DOHH2 (cell line): ENCODE measurements at regions not wholly inside any gene's neighbourhood (a gene's known extent, or its start where the extent isn't known, plus 50 kb on each side); places are given as distances from the start of the nearest gene placed in this dataset.
"Not testable (repeated sequence)": the region's sequence is repeated elsewhere in the genome, so short reads cannot be mapped to it uniquely, and the experiment has no call there.

ENCODE experiments used
- H3F3A ChIP-seq: fragments of 200-600 bp; sonication (generic), shearing (Covaris generic); 2 replicates; pipeline ENCODE4 v1.6.0; 2016; ENCODE audit warnings: antibody characterized with exemption, mild to moderate bottlenecking; ENCODE audit not compliant: control insufficient read depth, insufficient read depth
- H3K27ac ChIP-seq: fragments of 200-600 bp; sonication (generic); 2 replicates; pipeline ENCODE4 v1.5.1; 2014; ENCODE audit warnings: low read depth, mild to moderate bottlenecking, low read length, moderate library complexity
- H3K27me3 ChIP-seq: fragments of 200-600 bp; sonication (generic); 2 replicates; pipeline ENCODE4 v1.6.1; 2014; ENCODE audit warnings: mild to moderate bottlenecking, low read length, mixed read lengths; ENCODE audit not compliant: control insufficient read depth
- H3K36me3 ChIP-seq: fragments of 200-600 bp; sonication (generic); 2 replicates; pipeline ENCODE4 v1.6.1; 2014; ENCODE audit warnings: mild to moderate bottlenecking, low read length, moderate library complexity, mixed read lengths; ENCODE audit not compliant: control insufficient read depth
- H3K4me1 ChIP-seq: fragments of 200-600 bp; sonication (generic); 2 replicates; pipeline ENCODE4 v1.6.1; 2014; ENCODE audit warnings: mild to moderate bottlenecking, low read length, mixed read lengths; ENCODE audit not compliant: control insufficient read depth
- H3K4me2 ChIP-seq: fragments of 200-600 bp; sonication (generic); 2 replicates; pipeline ENCODE4 v1.6.0; 2014; ENCODE audit warnings: mild to moderate bottlenecking, low read length, moderate library complexity
- H3K4me3 ChIP-seq: fragments of 200-600 bp; sonication (generic); 2 replicates; pipeline ENCODE4 v1.5.1; 2014; ENCODE audit warnings: mild to moderate bottlenecking, low read length, mixed read lengths
- H3K79me2 ChIP-seq: fragments of 200-600 bp; sonication (generic); 2 replicates; pipeline ENCODE4 v1.6.1; 2014; ENCODE audit warnings: mild to moderate bottlenecking, low read length, mixed read lengths; ENCODE audit not compliant: control insufficient read depth
- H3K9me2 ChIP-seq: fragments of 200-600 bp; sonication (generic); replicated peaks from 2 replicates; pipeline ENCODE4 v1.6.1; 2014; ENCODE audit warnings: mild to moderate bottlenecking, low read length, mixed read lengths; ENCODE audit not compliant: control insufficient read depth
- H3K9me3 ChIP-seq: fragments of 200-600 bp; sonication (generic); 2 replicates; pipeline ENCODE4 v1.6.1; 2014; ENCODE audit warnings: antibody characterized with exemption, low read length, mixed read lengths; ENCODE audit not compliant: control insufficient read depth, insufficient read depth
- H4K20me1 ChIP-seq: fragments of 200-600 bp; sonication (generic); 2 replicates; pipeline ENCODE4 v1.6.0; 2014; ENCODE audit warnings: low read depth, mild to moderate bottlenecking, antibody characterized with exemption, low read length, moderate library complexity; ENCODE audit not compliant: control insufficient read depth, insufficient read depth

- H3K9me2 ChIP-seq, H3F3A ChIP-seq, H3K36me3 ChIP-seq, H3K79me2 ChIP-seq, H4K20me1 ChIP-seq, H3K9me3 ChIP-seq, H3K27ac ChIP-seq, H3K4me2 ChIP-seq, H3K27me3 ChIP-seq, H3K4me3 ChIP-seq, H3K4me1 ChIP-seq: not testable (repeated sequence)
Measured at GRCh38 chr1:120973836-120974235, 84.3 kb downstream of the PPIAL4A start.

GRCh38 chr1:120977279-120977678 lies 87.7 kb downstream of the PPIAL4A start:
- not testable (repeated sequence) for H3K4me1 ChIP-seq, H3K27me3 ChIP-seq, H3K4me3 ChIP-seq, H3K9me2 ChIP-seq, H3K36me3 ChIP-seq, H3K79me2 ChIP-seq, H3K27ac ChIP-seq, H3F3A ChIP-seq, H3K4me2 ChIP-seq, H3K9me3 ChIP-seq, H4K20me1 ChIP-seq

GRCh38 chr1:120981489-120982094 lies 92.0 kb downstream of the PPIAL4A start:
- H3K4me1 ChIP-seq, H3K4me3 ChIP-seq, H3K9me2 ChIP-seq, H3K4me2 ChIP-seq, H3K27me3 ChIP-seq, H3K27ac ChIP-seq, H4K20me1 ChIP-seq, H3K9me3 ChIP-seq, H3K36me3 ChIP-seq, H3K79me2 ChIP-seq, H3F3A ChIP-seq: not testable (repeated sequence)

GRCh38 chr1:120994614-120995013 lies 105.0 kb downstream of the PPIAL4A start:
- H3K9me3 ChIP-seq, H3K27me3 ChIP-seq, H3K4me1 ChIP-seq, H4K20me1 ChIP-seq, H3K4me2 ChIP-seq, H3K79me2 ChIP-seq, H3K27ac ChIP-seq, H3F3A ChIP-seq, H3K9me2 ChIP-seq, H3K36me3 ChIP-seq, H3K4me3 ChIP-seq: not testable (repeated sequence)

- not testable (repeated sequence) for H3K4me1 ChIP-seq, H3K27ac ChIP-seq, H4K20me1 ChIP-seq, H3K79me2 ChIP-seq, H3K9me2 ChIP-seq, H3F3A ChIP-seq, H3K4me3 ChIP-seq, H3K27me3 ChIP-seq, H3K9me3 ChIP-seq, H3K36me3 ChIP-seq, H3K4me2 ChIP-seq
Measured at GRCh38 chr1:120995025-120995424, 105.5 kb downstream of the PPIAL4A start.

GRCh38 chr1:121001090-121001726 lies 111.6 kb downstream of the PPIAL4A start:
- not testable (repeated sequence) for H3K36me3 ChIP-seq, H3K9me2 ChIP-seq, H3K4me3 ChIP-seq, H3F3A ChIP-seq, H3K4me2 ChIP-seq, H3K27ac ChIP-seq, H3K79me2 ChIP-seq, H3K4me1 ChIP-seq, H4K20me1 ChIP-seq, H3K27me3 ChIP-seq, H3K9me3 ChIP-seq

- H3K27ac ChIP-seq: not testable (repeated sequence)
Measured at GRCh38 chr1:121003230-121003629, 113.7 kb downstream of the PPIAL4A start.

GRCh38 chr1:121006826-121007225 lies 117.3 kb downstream of the PPIAL4A start:
- H3K36me3 ChIP-seq, H3K9me3 ChIP-seq, H3F3A ChIP-seq, H3K4me2 ChIP-seq, H3K27me3 ChIP-seq, H3K79me2 ChIP-seq, H3K9me2 ChIP-seq, H3K4me3 ChIP-seq, H4K20me1 ChIP-seq, H3K27ac ChIP-seq, H3K4me1 ChIP-seq: not testable (repeated sequence)

More at GRCh38 chr1:121003230-121003629, 113.7 kb downstream of the PPIAL4A start:
- not testable (repeated sequence) for H3K79me2 ChIP-seq, H3K4me2 ChIP-seq, H3K36me3 ChIP-seq, H3K4me1 ChIP-seq, H4K20me1 ChIP-seq, H3F3A ChIP-seq, H3K9me3 ChIP-seq, H3K27me3 ChIP-seq, H3K9me2 ChIP-seq, H3K4me3 ChIP-seq
